BE2C (cell line): ENCODE measurements at regions not wholly inside any gene's neighbourhood (a gene's known extent, or its start where the extent isn't known, plus 50 kb on each side); places are given as distances from the start of the nearest gene placed in this dataset.

Experiments
- DNase-seq: peaks from one replicate; pipeline ENCODE4 v3.0.0-alpha.2; 2020
- H3K27me3 ChIP-seq: fragments of 250-450 bp; sonication (Bioruptor Pico); 2 replicates; pipeline ENCODE4 v1.5.1; 2020; ENCODE audit warnings: mild to moderate bottlenecking
- H3K36me3 ChIP-seq: fragments of 250-450 bp; sonication (Bioruptor Pico); 2 replicates; pipeline ENCODE4 v1.5.1; 2020; ENCODE audit warnings: mild to moderate bottlenecking
- H3K4me1 ChIP-seq: fragments of 250-450 bp; sonication (Bioruptor Pico); 2 replicates; pipeline ENCODE4 v1.5.1; 2020
- H3K4me3 ChIP-seq: 2 replicates; pipeline ENCODE4 v1.5.1; 2011; ENCODE audit warnings: low read depth, low read length
- H3K9me3 ChIP-seq: fragments of 250-450 bp; sonication (Bioruptor Pico); 2 replicates; pipeline ENCODE4 v1.5.1; 2020
- TF ChIP-seq, protein P1 (sequence below): IDR thresholded peaks from 2 replicates; pipeline ENCODE4 v1.5.1; 2012; ENCODE audit warnings: mild to moderate bottlenecking, low read depth, low read length

DNA sequence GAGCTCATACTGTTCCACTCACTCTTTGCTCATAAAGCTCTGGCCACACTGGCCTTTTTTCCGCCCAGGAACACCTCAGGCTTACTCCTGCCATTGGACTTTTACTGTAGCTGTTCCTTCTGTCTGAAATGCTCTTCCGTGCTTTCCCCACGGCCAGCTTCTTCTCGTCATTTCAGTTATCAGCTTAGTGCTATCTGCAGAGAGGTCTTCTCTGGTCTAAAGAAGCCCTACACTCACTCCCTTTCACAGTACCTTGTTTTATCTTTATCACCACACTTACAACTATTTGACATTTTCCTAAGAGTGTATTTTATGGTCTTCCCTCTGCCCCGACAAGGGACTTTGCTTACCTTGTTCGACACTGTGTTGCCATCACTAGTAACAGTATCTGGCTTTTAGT, 388.1 kb upstream of the SPRED2 start:
- H3K4me1 ChIP-seq: no peaks in the 10 kb centered on the region
- TF ChIP-seq, protein P1, sequence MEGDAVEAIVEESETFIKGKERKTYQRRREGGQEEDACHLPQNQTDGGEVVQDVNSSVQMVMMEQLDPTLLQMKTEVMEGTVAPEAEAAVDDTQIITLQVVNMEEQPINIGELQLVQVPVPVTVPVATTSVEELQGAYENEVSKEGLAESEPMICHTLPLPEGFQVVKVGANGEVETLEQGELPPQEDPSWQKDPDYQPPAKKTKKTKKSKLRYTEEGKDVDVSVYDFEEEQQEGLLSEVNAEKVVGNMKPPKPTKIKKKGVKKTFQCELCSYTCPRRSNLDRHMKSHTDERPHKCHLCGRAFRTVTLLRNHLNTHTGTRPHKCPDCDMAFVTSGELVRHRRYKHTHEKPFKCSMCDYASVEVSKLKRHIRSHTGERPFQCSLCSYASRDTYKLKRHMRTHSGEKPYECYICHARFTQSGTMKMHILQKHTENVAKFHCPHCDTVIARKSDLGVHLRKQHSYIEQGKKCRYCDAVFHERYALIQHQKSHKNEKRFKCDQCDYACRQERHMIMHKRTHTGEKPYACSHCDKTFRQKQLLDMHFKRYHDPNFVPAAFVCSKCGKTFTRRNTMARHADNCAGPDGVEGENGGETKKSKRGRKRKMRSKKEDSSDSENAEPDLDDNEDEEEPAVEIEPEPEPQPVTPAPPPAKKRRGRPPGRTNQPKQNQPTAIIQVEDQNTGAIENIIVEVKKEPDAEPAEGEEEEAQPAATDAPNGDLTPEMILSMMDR: no peak
- H3K9me3 ChIP-seq: no peaks in the 10 kb centered on the region
- no peak for DNase-seq
- no peak overlapping the region for H3K4me3 ChIP-seq
- H3K27me3 ChIP-seq: no peaks in the 10 kb centered on the region
- no peaks in the 10 kb centered on the region for H3K36me3 ChIP-seq

DNA sequence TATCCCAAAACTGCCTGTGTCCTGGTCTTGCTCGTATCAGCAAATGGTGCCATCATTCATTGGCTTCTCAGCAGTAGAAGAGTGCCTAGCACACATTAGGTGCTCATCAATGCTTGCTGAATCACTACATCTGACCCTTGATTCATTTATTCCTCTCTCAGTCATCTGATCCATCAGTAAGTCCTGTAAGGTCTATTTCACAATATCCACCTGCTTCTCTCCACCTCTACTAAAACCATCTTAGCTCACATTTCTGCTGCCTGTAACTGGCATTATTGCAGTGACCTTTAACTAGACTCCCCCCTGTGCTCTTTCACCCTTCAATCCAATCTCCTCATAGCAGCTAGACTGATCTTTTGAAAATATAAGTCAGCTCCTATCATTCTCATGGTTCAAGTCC, 387.6 kb upstream of the SPRED2 start:
- H3K36me3 ChIP-seq: no peaks in the 10 kb centered on the region
- no peaks in the 10 kb centered on the region for H3K27me3 ChIP-seq
- TF ChIP-seq, protein P1: no peak
- DNase-seq: no peak
- no peaks in the 10 kb centered on the region for H3K4me1 ChIP-seq
- no peaks in the 10 kb centered on the region for H3K9me3 ChIP-seq
- no peak overlapping the region for H3K4me3 ChIP-seq

DNA sequence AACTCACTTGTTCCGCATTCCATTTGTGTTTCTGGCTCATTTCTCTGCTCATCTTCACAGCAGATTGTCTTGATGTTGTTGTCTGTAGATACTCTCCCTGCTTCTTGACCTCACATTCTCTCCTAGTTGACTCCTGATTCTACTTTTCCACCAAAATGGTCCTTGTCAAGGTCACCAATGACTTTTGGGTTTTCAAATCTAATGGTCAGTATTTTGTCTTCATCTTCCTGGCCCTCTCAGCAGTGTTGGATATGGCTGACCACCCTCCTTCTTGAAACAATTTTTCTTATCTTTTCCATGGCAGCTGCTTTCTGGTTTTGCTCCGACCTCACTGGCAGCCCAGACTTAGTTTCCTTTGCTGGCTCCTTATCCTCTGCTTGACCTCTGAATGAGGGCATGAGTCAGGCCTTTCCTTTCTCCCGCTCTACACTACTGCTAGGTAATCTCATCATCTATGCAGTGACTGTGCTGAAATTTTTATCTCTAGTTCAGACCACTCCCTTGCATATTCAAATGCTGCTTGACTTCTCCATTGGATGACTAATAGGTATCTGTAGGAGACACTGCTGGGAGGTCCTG, 386.6 kb upstream of the SPRED2 start:
- no peak for DNase-seq

DNA sequence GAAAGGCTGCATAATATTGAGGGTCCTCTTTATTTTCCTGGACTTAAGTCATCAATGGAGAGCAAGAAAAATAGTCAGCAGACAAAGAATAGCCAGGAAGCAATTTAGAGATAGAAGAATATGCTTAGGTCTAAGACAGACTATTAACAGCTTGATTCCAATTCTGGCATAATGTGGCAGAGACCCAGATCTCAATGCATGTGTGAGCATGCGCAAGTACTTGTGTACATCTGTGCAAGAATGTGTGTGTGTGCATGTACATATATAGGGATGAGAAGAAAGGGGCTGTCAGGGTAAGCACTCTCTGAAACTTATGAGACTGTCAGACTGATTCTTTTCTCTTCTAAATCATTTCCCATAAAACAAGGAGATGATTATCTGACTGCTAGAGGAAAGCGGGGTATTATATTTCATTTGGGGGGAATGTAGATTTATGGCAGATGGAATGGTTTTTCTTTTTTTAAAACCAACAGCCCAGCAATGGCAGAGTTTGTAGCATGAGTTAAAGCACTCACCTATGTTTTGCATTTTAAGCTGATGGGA, 381.3 kb upstream of the SPRED2 start:
- Histone ChIP-seq H3K27me3 (no peaks in the 10 kb centered on the region), H3K9me3 (no peaks in the 10 kb centered on the region), H3K4me3 (no peak overlapping the region), H3K4me1 (no peaks in the 10 kb centered on the region), H3K36me3 (no peaks in the 10 kb centered on the region)
- TF ChIP-seq, protein P1: no peak
- DNase-seq: no peak

More for the DNA sequence above, 386.6 kb upstream of the SPRED2 start:
- Histone ChIP-seq H3K36me3 (no peaks in the 10 kb centered on the region), H3K4me3 (no peak overlapping the region), H3K27me3 (no peaks in the 10 kb centered on the region), H3K4me1 (no peaks in the 10 kb centered on the region), H3K9me3 (no peaks in the 10 kb centered on the region)
- TF ChIP-seq, protein P1: no peak

DNA sequence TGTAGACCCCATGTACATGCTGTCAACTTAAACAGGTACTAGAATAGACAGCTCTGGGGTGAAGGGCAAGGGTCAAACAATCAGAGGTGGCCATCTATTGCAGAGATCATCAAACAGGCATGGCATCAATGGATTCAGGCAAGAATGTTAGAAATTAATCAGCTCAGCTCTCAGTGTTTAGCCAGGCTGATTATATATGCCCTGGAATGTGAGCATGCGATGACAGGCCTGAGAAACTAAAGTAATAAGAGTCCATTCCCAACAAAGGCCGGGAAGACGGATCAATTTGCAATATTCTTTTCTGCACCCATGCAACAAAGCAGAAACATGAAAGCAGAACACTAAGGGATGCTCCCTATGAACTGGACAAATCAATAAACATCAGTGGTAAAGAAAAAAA, 380.5 kb upstream of the SPRED2 start:
- no peak for DNase-seq
- H3K4me3 ChIP-seq: no peak overlapping the region
- no peaks in the 10 kb centered on the region for H3K4me1 ChIP-seq
- H3K9me3 ChIP-seq: no peaks in the 10 kb centered on the region
- H3K27me3 ChIP-seq: no peaks in the 10 kb centered on the region
- no peaks in the 10 kb centered on the region for H3K36me3 ChIP-seq
- TF ChIP-seq, protein P1: no peak

DNA sequence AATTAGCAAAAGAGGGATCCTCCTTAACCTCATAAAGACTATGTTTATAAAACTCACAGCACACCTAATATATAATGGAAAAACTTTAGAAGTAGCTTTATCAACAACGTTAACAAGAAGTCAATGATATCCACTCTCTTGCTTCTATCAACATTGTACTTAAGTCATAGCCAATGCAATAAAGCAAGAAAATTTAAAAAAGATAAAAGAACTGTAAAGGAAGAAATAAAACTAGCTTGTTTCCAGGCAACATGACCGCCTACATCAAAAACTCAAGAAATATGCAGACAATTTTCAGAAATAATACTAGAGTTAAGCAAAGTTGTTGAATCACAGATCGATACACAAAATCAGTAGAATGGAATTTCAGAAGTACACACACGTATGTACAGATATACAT, 375.5 kb upstream of the SPRED2 start:
- TF ChIP-seq, protein P1: no peak
- Histone ChIP-seq H3K27me3 (no peaks in the 10 kb centered on the region), H3K4me3 (no peak overlapping the region), H3K36me3 (no peaks in the 10 kb centered on the region), H3K9me3 (no peaks in the 10 kb centered on the region), H3K4me1 (no peaks in the 10 kb centered on the region)
- DNase-seq: no peak
